ENCODE measurements at regions not wholly inside any gene's neighbourhood (a gene's known extent, or its start where the extent isn't known, plus 50 kb on each side); places are given as distances from the start of the nearest gene placed in this dataset.

GRCh38 chr13:33764716-33765115 is 53.2 kb upstream of the RFC3 start:
- TF ChIP-seq, protein P1, sequence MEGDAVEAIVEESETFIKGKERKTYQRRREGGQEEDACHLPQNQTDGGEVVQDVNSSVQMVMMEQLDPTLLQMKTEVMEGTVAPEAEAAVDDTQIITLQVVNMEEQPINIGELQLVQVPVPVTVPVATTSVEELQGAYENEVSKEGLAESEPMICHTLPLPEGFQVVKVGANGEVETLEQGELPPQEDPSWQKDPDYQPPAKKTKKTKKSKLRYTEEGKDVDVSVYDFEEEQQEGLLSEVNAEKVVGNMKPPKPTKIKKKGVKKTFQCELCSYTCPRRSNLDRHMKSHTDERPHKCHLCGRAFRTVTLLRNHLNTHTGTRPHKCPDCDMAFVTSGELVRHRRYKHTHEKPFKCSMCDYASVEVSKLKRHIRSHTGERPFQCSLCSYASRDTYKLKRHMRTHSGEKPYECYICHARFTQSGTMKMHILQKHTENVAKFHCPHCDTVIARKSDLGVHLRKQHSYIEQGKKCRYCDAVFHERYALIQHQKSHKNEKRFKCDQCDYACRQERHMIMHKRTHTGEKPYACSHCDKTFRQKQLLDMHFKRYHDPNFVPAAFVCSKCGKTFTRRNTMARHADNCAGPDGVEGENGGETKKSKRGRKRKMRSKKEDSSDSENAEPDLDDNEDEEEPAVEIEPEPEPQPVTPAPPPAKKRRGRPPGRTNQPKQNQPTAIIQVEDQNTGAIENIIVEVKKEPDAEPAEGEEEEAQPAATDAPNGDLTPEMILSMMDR (conservative IDR thresholded peaks at IDR 0.05; ENCODE audit: low read depth, low read length), result no peak
- TF ChIP-seq EZH2 (IDR thresholded peaks at IDR 0.05; ENCODE audit: borderline replicate concordance, low read depth, low read length, poor library complexity, severe bottlenecking), result no peak
